ENCODE measurements at regions not wholly inside any gene's neighbourhood (a gene's known extent, or its start where the extent isn't known, plus 50 kb on each side); places are given as distances from the start of the nearest gene placed in this dataset.
"Not testable (repeated sequence)": the region's sequence is repeated elsewhere in the genome, so short reads cannot be mapped to it uniquely, and the experiment has no call there.

DNA sequence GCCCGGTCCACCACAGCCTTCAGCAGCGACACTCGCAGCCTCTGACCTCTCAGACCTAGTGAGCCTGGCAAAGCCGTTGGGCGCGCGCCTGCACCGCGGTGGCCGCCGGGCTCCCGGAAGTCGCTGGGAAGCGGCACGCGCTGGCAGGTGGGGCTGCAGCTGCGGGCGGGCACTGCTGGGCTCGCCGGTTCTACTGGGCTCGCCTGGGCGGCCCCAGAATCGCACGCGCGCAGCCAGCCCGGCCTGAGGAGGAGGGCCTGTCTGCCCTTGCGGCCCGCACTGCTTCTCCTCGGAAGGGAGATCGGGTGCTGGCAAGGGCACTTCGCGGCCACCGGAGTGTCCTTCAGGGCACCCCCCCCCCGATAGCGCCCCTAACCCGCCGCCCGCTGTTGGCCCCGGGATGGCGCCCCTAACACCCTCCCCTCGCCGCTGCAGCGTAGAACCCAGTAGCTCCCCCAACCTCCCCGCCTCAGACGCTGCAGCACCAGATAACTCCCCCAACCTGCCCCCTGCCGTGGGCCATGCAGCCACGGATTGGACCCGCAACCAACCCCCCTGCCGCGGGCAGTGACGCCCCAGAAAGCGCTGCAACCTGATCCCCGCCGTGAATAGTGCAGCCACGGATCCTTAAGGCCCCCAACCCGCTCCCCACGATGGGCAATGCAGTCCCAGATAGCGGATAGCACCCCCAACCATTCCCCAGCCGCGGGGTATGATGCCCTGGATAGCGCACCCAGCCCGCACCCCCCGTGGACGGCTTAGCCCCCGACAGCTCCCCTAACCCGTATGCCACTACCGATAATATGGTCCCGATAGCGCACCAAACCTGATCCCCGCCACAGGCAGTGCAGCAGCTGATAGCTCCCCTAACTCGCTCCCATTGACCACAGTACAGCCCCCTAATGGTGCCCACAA lies 306.5 kb downstream of the TUBA3C start:
- not testable (repeated sequence) for H3K27me3 ChIP-seq (ENCODE audit: control insufficient read depth, insufficient read depth, low read length, poor library complexity, severe bottlenecking); H3K4me3 ChIP-seq (ENCODE audit: low read length); H3K4me1 ChIP-seq (ENCODE audit: control insufficient read depth, insufficient read depth, low read length); DNase-seq; H3K36me3 ChIP-seq (ENCODE audit: control insufficient read depth, insufficient read depth, low read length); H3K27ac ChIP-seq (ENCODE audit: low read depth, low read length); H3K27ac Mint-ChIP-seq; H3K4me1 Mint-ChIP-seq; H3K4me3 Mint-ChIP-seq; H3K36me3 Mint-ChIP-seq (ENCODE audit: low read depth); H3K9ac ChIP-seq (ENCODE audit: extremely low read depth, low read length, poor library complexity, severe bottlenecking); H3K27me3 Mint-ChIP-seq (ENCODE audit: insufficient read depth)
- 91 to 94% methylated on average over 12 to 69 of the region's 72 CpGs for WGBS, 2 experiments (ENCODE audit: insufficient coverage in 1 of 2, insufficient read length in 1 of 2)
- peaks cover 57% of the 10 kb centered on the region for H3K9me3 Mint-ChIP-seq
- peaks cover 41% of the 10 kb centered on the region for H3K9me3 ChIP-seq (ENCODE audit: control insufficient read depth, low read length)

DNA sequence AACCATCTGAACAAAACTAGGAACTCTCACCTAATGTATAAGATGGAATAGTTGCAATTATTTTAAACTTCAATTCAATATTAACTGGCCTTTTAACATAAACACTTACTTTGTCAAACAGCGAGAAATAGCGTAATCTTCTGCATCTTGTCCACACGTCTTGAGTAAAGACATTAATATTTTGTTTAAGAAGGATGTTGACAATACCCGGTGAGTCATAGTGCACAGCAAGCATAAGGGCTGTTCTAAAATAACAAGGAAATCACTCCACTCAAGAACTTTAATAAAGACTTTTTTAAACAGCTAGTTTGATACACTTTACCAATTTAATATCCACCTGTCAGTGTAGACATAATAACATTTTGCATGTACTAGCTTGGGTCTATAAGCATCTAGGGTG lies 311.1 kb downstream of the TUBA3C start:
- H3K27me3 ChIP-seq (ENCODE audit: control insufficient read depth, insufficient read depth, low read length, poor library complexity, severe bottlenecking); H3K4me3 Mint-ChIP-seq; H3K27ac Mint-ChIP-seq; H3K4me3 ChIP-seq (ENCODE audit: low read length); H3K27ac ChIP-seq (ENCODE audit: low read depth, low read length); H3K4me1 Mint-ChIP-seq; H3K9ac ChIP-seq (ENCODE audit: extremely low read depth, low read length, poor library complexity, severe bottlenecking); H3K36me3 Mint-ChIP-seq (ENCODE audit: low read depth); H3K4me1 ChIP-seq (ENCODE audit: control insufficient read depth, insufficient read depth, low read length); DNase-seq; H3K27me3 Mint-ChIP-seq (ENCODE audit: insufficient read depth); H3K9me3 ChIP-seq (ENCODE audit: control insufficient read depth, low read length); H3K36me3 ChIP-seq (ENCODE audit: control insufficient read depth, insufficient read depth, low read length): not testable (repeated sequence)
- H3K9me3 Mint-ChIP-seq: peaks cover 58% of the 10 kb centered on the region
- WGBS, 2 experiments (ENCODE audit: insufficient coverage in 1 of 2, insufficient read length in 1 of 2): 84% methylated on average over 3 of the region's 4 CpGs; no CpG with 5 or more reads in 1 of the 2 experiments

DNA sequence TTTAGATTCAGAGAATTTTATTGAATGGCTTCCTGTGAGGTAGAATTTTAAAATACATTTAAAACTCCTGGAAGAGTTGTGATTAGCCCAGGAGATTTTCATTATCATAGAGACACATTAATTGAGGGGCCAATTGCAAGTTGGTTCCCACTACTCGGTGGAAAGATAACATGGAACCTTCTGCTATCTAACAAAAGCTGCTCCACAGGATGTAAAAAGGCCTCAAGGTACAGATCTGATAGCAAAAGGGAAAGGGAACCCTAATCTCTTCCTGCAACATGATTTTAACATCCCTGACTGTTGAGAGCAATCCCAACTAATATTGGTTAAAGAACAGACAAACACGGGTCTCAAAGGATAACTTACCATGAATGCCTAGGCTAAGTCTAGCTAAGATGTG lies 312.3 kb downstream of the TUBA3C start:
- H3K4me1 Mint-ChIP-seq; H3K36me3 ChIP-seq (ENCODE audit: control insufficient read depth, insufficient read depth, low read length); DNase-seq; H3K27ac ChIP-seq (ENCODE audit: low read depth, low read length); H3K4me3 ChIP-seq (ENCODE audit: low read length); H3K4me3 Mint-ChIP-seq; H3K9me3 ChIP-seq (ENCODE audit: control insufficient read depth, low read length); H3K9ac ChIP-seq (ENCODE audit: extremely low read depth, low read length, poor library complexity, severe bottlenecking); H3K4me1 ChIP-seq (ENCODE audit: control insufficient read depth, insufficient read depth, low read length); H3K27me3 Mint-ChIP-seq (ENCODE audit: insufficient read depth); H3K27ac Mint-ChIP-seq; H3K36me3 Mint-ChIP-seq (ENCODE audit: low read depth); H3K27me3 ChIP-seq (ENCODE audit: control insufficient read depth, insufficient read depth, low read length, poor library complexity, severe bottlenecking): not testable (repeated sequence)
- WGBS, 2 experiments (ENCODE audit: insufficient coverage in 1 of 2, insufficient read length in 1 of 2): 76 to 86% methylated on average over 2 of the region's 2 CpGs
- H3K9me3 Mint-ChIP-seq: peaks cover 55% of the 10 kb centered on the region

DNA sequence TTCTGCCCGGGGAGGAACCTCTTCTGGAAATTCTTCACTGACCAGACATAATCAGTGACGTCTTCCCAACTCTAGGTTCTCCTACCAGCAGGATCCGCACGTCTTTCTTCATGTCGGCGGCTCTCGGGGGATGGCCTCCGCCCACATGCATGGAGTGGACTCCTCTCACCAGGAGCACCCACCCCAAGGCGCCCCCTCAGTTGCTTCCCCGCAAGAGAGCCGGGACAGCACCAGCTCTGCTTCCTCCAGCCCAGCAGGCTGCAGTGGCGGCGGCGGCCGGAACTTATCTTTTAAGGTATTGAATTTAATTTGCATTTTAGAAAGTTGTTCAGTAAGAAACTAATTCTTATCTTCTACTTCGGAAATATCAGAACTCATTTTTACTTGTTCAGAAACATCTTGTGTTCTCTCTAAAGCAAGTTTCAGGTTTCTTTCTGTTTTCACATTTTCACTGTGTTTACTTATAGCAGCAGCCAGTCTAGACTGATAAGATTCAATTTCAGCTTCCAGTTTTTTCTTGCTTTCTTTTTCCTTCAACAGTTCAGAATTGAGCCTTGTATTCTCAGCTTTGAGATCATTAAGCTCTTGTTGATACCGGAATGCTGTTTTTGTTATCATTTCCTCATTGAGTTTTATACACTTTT lies 343.5 kb downstream of the TUBA3C start:
- H3K4me3 Mint-ChIP-seq; H3K4me1 Mint-ChIP-seq; H3K36me3 Mint-ChIP-seq (ENCODE audit: low read depth); H3K4me3 ChIP-seq (ENCODE audit: low read length); H3K9ac ChIP-seq (ENCODE audit: extremely low read depth, low read length, poor library complexity, severe bottlenecking); DNase-seq; H3K36me3 ChIP-seq (ENCODE audit: control insufficient read depth, insufficient read depth, low read length); H3K27ac Mint-ChIP-seq; H3K27me3 Mint-ChIP-seq (ENCODE audit: insufficient read depth); H3K4me1 ChIP-seq (ENCODE audit: control insufficient read depth, insufficient read depth, low read length); H3K27ac ChIP-seq (ENCODE audit: low read depth, low read length); H3K27me3 ChIP-seq (ENCODE audit: control insufficient read depth, insufficient read depth, low read length, poor library complexity, severe bottlenecking); H3K9me3 ChIP-seq (ENCODE audit: control insufficient read depth, low read length): not testable (repeated sequence)
- peaks cover 59% of the 10 kb centered on the region for H3K9me3 Mint-ChIP-seq
- 83 to 88% methylated on average over 3 to 13 of the region's 17 CpGs for WGBS, 2 experiments (ENCODE audit: insufficient coverage in 1 of 2, insufficient read length in 1 of 2)

DNA sequence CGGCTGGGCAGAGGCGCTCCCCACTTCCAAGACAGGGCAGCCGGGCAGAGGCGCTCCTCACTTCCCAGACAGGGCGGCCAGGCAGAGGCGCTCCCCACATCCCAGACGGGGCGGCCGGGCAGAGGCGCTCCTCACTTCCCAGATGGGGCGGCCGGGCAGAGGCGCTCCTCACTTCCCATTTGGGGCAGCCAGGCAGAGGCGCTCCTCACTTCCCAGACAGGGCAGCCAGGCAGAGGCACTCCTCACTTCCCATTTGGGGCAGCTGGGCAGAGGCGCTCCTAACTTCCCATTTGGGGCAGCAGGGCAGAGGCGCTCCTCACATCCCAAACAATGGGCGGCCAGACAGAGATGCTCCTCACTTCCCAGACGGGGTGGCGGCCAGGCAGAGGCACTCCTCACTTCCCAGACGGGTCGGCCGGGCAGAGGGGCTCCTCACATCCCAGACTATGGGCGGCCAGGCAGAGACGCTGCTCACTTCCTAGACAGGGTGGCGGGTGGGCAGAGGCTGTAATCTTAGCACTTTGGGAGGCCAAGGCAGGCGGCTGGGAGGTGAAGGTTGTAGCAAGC lies 344.4 kb downstream of the TUBA3C start:
- not testable (repeated sequence) for H3K4me3 Mint-ChIP-seq; DNase-seq; H3K27ac Mint-ChIP-seq; H3K36me3 Mint-ChIP-seq (ENCODE audit: low read depth); H3K27me3 Mint-ChIP-seq (ENCODE audit: insufficient read depth); H3K36me3 ChIP-seq (ENCODE audit: control insufficient read depth, insufficient read depth, low read length); H3K4me1 Mint-ChIP-seq; H3K9ac ChIP-seq (ENCODE audit: extremely low read depth, low read length, poor library complexity, severe bottlenecking); H3K4me3 ChIP-seq (ENCODE audit: low read length); H3K27me3 ChIP-seq (ENCODE audit: control insufficient read depth, insufficient read depth, low read length, poor library complexity, severe bottlenecking); H3K27ac ChIP-seq (ENCODE audit: low read depth, low read length); H3K4me1 ChIP-seq (ENCODE audit: control insufficient read depth, insufficient read depth, low read length); H3K9me3 ChIP-seq (ENCODE audit: control insufficient read depth, low read length)
- 89 to 93% methylated on average over 10 to 26 of the region's 26 CpGs for WGBS, 2 experiments (ENCODE audit: insufficient coverage in 1 of 2, insufficient read length in 1 of 2)
- peaks cover 61% of the 10 kb centered on the region for H3K9me3 Mint-ChIP-seq

DNA sequence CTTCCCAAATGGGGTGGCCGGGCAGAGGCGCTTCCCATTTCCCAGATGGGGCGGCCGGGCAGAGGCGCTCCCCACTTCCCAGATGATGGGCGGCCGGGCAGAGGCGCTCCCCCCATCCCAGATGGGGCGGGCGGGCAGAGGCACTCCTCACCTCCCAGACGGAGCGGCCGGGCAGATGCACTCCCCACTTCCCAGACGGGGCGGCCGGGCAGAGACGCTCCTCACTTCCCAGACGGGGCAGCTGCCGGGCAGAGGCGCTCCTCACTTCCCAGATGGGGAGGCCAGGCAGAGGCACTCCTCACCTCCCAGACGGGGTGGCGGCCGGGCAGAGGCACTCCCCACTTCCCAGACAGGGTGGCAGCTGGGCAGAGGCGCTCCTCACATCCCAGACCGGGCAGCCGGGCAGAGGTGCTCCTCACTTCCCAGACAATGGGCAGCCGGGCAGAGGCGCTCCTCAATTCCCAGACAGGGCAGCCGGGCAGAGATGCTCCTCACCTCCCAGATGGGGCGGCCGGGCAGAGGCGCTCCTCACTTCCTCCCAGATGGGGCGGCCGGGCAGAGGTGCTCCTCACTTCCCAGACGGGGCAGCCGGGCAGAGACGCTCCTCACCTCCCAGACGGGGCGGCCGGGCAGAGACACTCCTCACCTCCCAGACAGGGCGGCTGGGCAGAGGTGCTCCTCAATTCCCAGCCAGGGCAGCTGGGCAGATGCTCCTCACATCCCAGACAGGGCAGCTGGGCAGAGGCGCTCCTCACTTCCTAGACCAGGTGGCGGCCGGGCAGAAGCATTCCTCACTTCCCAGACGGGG lies 345.0 kb downstream of the TUBA3C start:
- not testable (repeated sequence) for H3K4me3 Mint-ChIP-seq; H3K27ac Mint-ChIP-seq; DNase-seq; H3K27ac ChIP-seq (ENCODE audit: low read depth, low read length); H3K36me3 ChIP-seq (ENCODE audit: control insufficient read depth, insufficient read depth, low read length); H3K4me3 ChIP-seq (ENCODE audit: low read length); H3K4me1 Mint-ChIP-seq; H3K9ac ChIP-seq (ENCODE audit: extremely low read depth, low read length, poor library complexity, severe bottlenecking); H3K9me3 ChIP-seq (ENCODE audit: control insufficient read depth, low read length); H3K27me3 Mint-ChIP-seq (ENCODE audit: insufficient read depth); H3K27me3 ChIP-seq (ENCODE audit: control insufficient read depth, insufficient read depth, low read length, poor library complexity, severe bottlenecking); H3K36me3 Mint-ChIP-seq (ENCODE audit: low read depth); H3K4me1 ChIP-seq (ENCODE audit: control insufficient read depth, insufficient read depth, low read length)
- WGBS, 2 experiments (ENCODE audit: insufficient coverage in 1 of 2, insufficient read length in 1 of 2): 90 to 97% methylated on average over 18 to 45 of the region's 45 CpGs
- H3K9me3 Mint-ChIP-seq: peaks cover 61% of the 10 kb centered on the region
